CD14-positive monocyte (primary cell): ENCODE measurements at regions not wholly inside any gene's neighbourhood (a gene's known extent, or its start where the extent isn't known, plus 50 kb on each side); places are given as distances from the start of the nearest gene placed in this dataset.

Experiments used
- DNase-seq, 3 donors: peaks; one replicate each; pipeline ENCODE4 v3.0.0-alpha.2; 2011 to 2022
- H2AFZ ChIP-seq: 2 replicates; pipeline ENCODE4 v1.6.0; 2012; ENCODE audit warnings: mild to moderate bottlenecking, low read depth, low read length, inconsistent platforms; ENCODE audit not compliant: insufficient read depth, poor library complexity, severe bottlenecking
- H3K27ac ChIP-seq, 2 donors: 1 replicate in 1 of 2; 2 replicates in 1 of 2; pipeline ENCODE4 v1.5.1; 2012 to 2013; ENCODE audit warnings: low read length in 2 of 2, control low read depth in 1 of 2, inconsistent platforms in 1 of 2, low read depth in 1 of 2, mild to moderate bottlenecking in 1 of 2
- H3K27me3 ChIP-seq, 2 donors: one replicate each; pipeline versions ENCODE4 v1.6.0 to v1.6.1; 2011 to 2013; ENCODE audit warnings: low read length in 2 of 2; ENCODE audit not compliant: control insufficient read depth in 2 of 2, insufficient read depth in 2 of 2
- H3K36me3 ChIP-seq, 2 donors: replicated peaks in 1 of 2; 1 replicate in 1 of 2; 2 replicates in 1 of 2; pipeline versions ENCODE4 v1.5.1 to v1.6.1; 2012 to 2013; ENCODE audit warnings: low read length in 2 of 2, control low read depth in 1 of 2, inconsistent platforms in 1 of 2, mild to moderate bottlenecking in 1 of 2; ENCODE audit not compliant: insufficient read depth in 2 of 2, control insufficient read depth in 1 of 2
- H3K4me1 ChIP-seq, 2 donors: 1 replicate in 1 of 2; 2 replicates in 1 of 2; pipeline versions ENCODE4 v1.5.1 to v1.6.1; 2012 to 2013; ENCODE audit warnings: low read length in 2 of 2, control low read depth in 1 of 2, inconsistent platforms in 1 of 2, mild to moderate bottlenecking in 1 of 2, moderate library complexity in 1 of 2; ENCODE audit not compliant: insufficient read depth in 2 of 2, control insufficient read depth in 1 of 2
- H3K4me2 ChIP-seq: replicated peaks from 2 replicates; pipeline ENCODE3; 2012; ENCODE audit warnings: low read length, moderate library complexity, mild to moderate bottlenecking; ENCODE audit not compliant: poor library complexity, severe bottlenecking; ENCODE audit errors: extremely low read depth
- H3K4me3 ChIP-seq, 3 experiments: fragments of 200-600 bp in 1 of 3; sonication (generic) in 1 of 3; replicated peaks in 1 of 3; 1 replicate in 2 of 3; 2 replicates in 1 of 3; pipeline ENCODE4 v1.5.1; 2011 to 2013; ENCODE audit warnings: low read length in 3 of 3, mild to moderate bottlenecking in 3 of 3, control low read depth in 2 of 3, low read depth in 2 of 3, inconsistent platforms in 1 of 3, moderate library complexity in 1 of 3
- H3K79me2 ChIP-seq: 2 replicates; pipeline ENCODE4 v1.6.0; 2012; ENCODE audit warnings: mild to moderate bottlenecking, control low read depth, inconsistent platforms, low read length, moderate library complexity; ENCODE audit not compliant: insufficient read depth
- H3K9ac ChIP-seq: 2 replicates; pipeline ENCODE4 v1.6.0; 2017; ENCODE audit warnings: low read length, mild to moderate bottlenecking; ENCODE audit not compliant: insufficient read depth, poor library complexity, severe bottlenecking
- H3K9me3 ChIP-seq, 2 donors: replicated peaks in 1 of 2; 1 replicate in 1 of 2; 2 replicates in 1 of 2; pipeline versions ENCODE4 v1.5.1 to v1.6.1; 2012 to 2013; ENCODE audit warnings: low read length in 2 of 2, control low read depth in 1 of 2; ENCODE audit not compliant: control insufficient read depth in 1 of 2, insufficient read depth in 1 of 2
- H4K20me1 ChIP-seq: 2 replicates; pipeline ENCODE4 v1.6.0; 2012; ENCODE audit warnings: mild to moderate bottlenecking, low read length, control low read depth, moderate library complexity; ENCODE audit not compliant: insufficient read depth
- H3K27ac Mint-ChIP-seq, 7 donors: one replicate each; pipeline ENCODE4 v1.8.0; 2020; ENCODE audit warnings: mild to moderate bottlenecking in 7 of 7, mixed read lengths in 7 of 7, moderate library complexity in 6 of 7, inconsistent platforms in 2 of 7
- H3K27me3 Mint-ChIP-seq, 3 donors: one replicate each; pipeline ENCODE4 v1.8.0; 2021 to 2022; ENCODE audit warnings: low read depth in 3 of 3, mild to moderate bottlenecking in 3 of 3, mixed read lengths in 3 of 3, moderate library complexity in 3 of 3, inconsistent platforms in 1 of 3
- H3K36me3 Mint-ChIP-seq, 2 donors: one replicate each; pipeline ENCODE4 v1.8.0; 2020; ENCODE audit warnings: mixed read lengths in 2 of 2, inconsistent platforms in 1 of 2, mild to moderate bottlenecking in 1 of 2
- H3K4me1 Mint-ChIP-seq: one replicate; pipeline ENCODE4 v1.8.0; 2020; ENCODE audit warnings: mild to moderate bottlenecking, mixed read lengths
- H3K4me3 Mint-ChIP-seq, 2 donors: one replicate each; pipeline ENCODE4 v1.8.0; 2020; ENCODE audit warnings: mild to moderate bottlenecking in 2 of 2, mixed read lengths in 2 of 2, moderate library complexity in 1 of 2
- H3K9me3 Mint-ChIP-seq, 7 donors: one replicate each; pipeline ENCODE4 v1.8.0; 2020 to 2022; ENCODE audit warnings: mixed read lengths in 7 of 7, mild to moderate bottlenecking in 6 of 7, moderate library complexity in 6 of 7, inconsistent platforms in 2 of 7
- CTCF ChIP-seq: fragments of 200-600 bp; IDR thresholded peaks from one replicate; pipeline ENCODE4 v1.8.0; 2022; ENCODE audit warnings: antibody characterized with exemption, mild to moderate bottlenecking
- WGBS: methylation state at CpG from one replicate; pipeline ENCODE4 v1.1.5; 2013; ENCODE audit warnings: missing lambda C conversion rate; ENCODE audit not compliant: insufficient coverage; 5-methylcytosine and 5-hydroxymethylcytosine counted together
- intact Hi-C, 2 donors: fragments of 100-400 bp; cut with micrococcal nuclease; formaldehyde crosslinking; loops; one replicate each; pipeline versions ENCODE4 v1.15.0 to v1.15.1; 2023

DNA sequence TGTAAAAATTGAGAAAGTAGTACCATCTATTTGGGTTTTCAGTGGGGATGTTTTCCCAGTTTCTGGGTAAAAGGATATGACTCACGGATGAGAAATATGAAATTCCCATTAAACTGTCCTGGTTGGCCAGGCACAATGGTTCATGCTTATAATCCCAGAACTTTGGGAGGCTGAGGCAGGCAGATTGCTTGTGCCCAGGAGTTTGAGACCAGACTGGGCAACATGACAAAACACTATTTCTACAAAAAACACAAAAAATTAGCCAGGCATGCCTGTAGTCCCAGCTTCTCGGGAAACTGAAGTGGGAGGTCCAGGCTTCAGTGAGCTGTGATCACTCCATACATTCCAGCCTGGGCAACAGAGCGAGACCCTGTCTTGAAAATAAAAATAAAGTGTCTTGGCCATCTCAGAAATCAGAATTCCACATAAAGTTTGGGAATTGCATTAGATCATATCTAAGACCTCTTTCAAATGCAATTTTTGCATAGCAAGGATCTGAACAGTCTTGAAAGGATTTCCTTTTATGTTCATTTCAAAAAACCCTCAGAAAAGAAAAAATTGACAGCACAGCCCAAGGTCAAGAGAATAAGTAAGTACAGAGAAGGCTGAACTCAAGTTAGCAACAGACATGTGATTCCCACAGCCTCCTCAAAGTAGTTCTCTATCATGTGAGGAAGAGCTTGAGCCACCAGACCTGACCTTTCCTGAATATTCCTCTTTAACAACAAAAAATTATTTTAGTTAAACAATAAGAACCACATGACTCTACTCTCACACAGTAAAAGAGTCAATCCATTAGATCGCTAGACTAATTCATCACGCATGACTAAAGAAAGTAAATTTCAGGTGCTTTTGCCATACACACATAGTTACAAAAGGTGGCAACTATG lies 141.5 kb upstream of the CAV2 start:
- no peak overlapping the region for H3K4me3 ChIP-seq
- no CpG with 5 or more reads among the region's 5 CpGs for whole genome bisulfite sequencing
- no peaks in the 10 kb centered on the region for H4K20me1 ChIP-seq
- H3K4me2 ChIP-seq, result no peak overlapping the region
- no peaks in the 10 kb centered on the region for H3K36me3 Mint-ChIP-seq
- H3K4me3 Mint-ChIP-seq, result no peak overlapping the region
- no peak for TF ChIP-seq CTCF
- H3K27ac Mint-ChIP-seq, result no peak overlapping the region
- peaks cover 0 to 9% (median 3%) of the 10 kb centered on the region in 7 donors for H3K9me3 Mint-ChIP-seq
- no peak overlapping the region for H3K27ac ChIP-seq
- no peaks in the 10 kb centered on the region for H3K4me1 ChIP-seq
- H2AFZ ChIP-seq, result no peak overlapping the region
- peaks cover 0 to 3% (median 0%) of the 10 kb centered on the region in 3 donors for H3K27me3 Mint-ChIP-seq
- peaks cover 0 to 5% of the 10 kb centered on the region in 2 donors for H3K9me3 ChIP-seq
- H3K4me1 Mint-ChIP-seq, result peaks cover 11% of the 10 kb centered on the region
- no peaks in the 10 kb centered on the region for H3K79me2 ChIP-seq
- DNase-seq, result no peak
- intact Hi-C loops, result no loop called here
- no peaks in the 10 kb centered on the region for H3K36me3 ChIP-seq
- no peak overlapping the region for H3K9ac ChIP-seq
- no peaks in the 10 kb centered on the region for H3K27me3 ChIP-seq

GRCh38 chr7:116361767-116362166 lies 137.8 kb upstream of the CAV2 start:
- Histone ChIP-seq H3K4me1 (no peaks in the 10 kb centered on the region), H2AFZ (no peak overlapping the region), H3K4me3 (no peak overlapping the region), H3K27me3 (no peaks in the 10 kb centered on the region), H3K79me2 (no peaks in the 10 kb centered on the region), H3K9me3 (peaks cover 0 to 5% of the 10 kb centered on the region in 2 donors), H3K9ac (no peak overlapping the region), H3K4me2 (no peak overlapping the region), H3K27ac (no peak overlapping the region), H3K36me3 (no peaks in the 10 kb centered on the region), H4K20me1 (no peaks in the 10 kb centered on the region)
- H3K27ac Mint-ChIP-seq, result no peak overlapping the region
- H3K9me3 Mint-ChIP-seq, result peaks cover 0 to 9% (median 3%) of the 10 kb centered on the region in 7 donors
- intact Hi-C loops, result no loop called here
- no peaks in the 10 kb centered on the region for H3K4me1 Mint-ChIP-seq
- WGBS, result no CpG with 5 or more reads among the region's 3 CpGs
- no peaks in the 10 kb centered on the region for H3K36me3 Mint-ChIP-seq
- no peaks in the 10 kb centered on the region for H3K27me3 Mint-ChIP-seq
- no peak overlapping the region for H3K4me3 Mint-ChIP-seq
- TF ChIP-seq CTCF, result no peak
- DNase-seq, result no peak
